ENCODE measurements at regions not wholly inside any gene's neighbourhood (a gene's known extent, or its start where the extent isn't known, plus 50 kb on each side); places are given as distances from the start of the nearest gene placed in this dataset.

- no peak for TF ChIP-seq POLR2A (IDR thresholded peaks at IDR 0.05; ENCODE audit: control extremely low read depth in 1 of 2, low read depth in 2 of 2, low read length in 2 of 2)
- TF ChIP-seq RAD21 (IDR thresholded peaks at IDR 0.05 in 1 of 2, conservative IDR thresholded peaks at IDR 0.05 in 1 of 2; ENCODE audit: low read depth in 2 of 2, low read length in 2 of 2): 0 out of 4 replicates have a peak, but pooled peaks of 1 of the 2 experiments have one; percentile 1
- H3K23me2 ChIP-seq (ENCODE audit: low read depth, low read length): no peaks in the 10 kb centered on the region
- no peak overlapping the region for H3K56ac ChIP-seq (replicated peaks; ENCODE audit: insufficient read length, low read depth, low read length)
- no peak overlapping the region for H4K8ac ChIP-seq (ENCODE audit: extremely low read depth, insufficient read depth, low read length)
- no peaks in the 10 kb centered on the region for H3K27me3 ChIP-seq (replicated peaks in 1 of 4; ENCODE audit: control insufficient read depth in 3 of 4, extremely low read depth in 1 of 4, insufficient read depth in 3 of 4, low read length in 3 of 4)
- H3K14ac ChIP-seq (ENCODE audit: insufficient read length): no peak overlapping the region
- ChIA-PET POLR2A (ENCODE audit: partially characterized antibody) (no interaction called here), CTCF (ENCODE audit: partially characterized antibody) (interaction anchor here (0.6 to 2.6 kb wide), 13 partner anchors 8 to 505 kb away, joined by 3 to 20 read pairs (median 3); no protein-coding TSS in a partner anchor)
- no peak overlapping the region for H2BK120ac ChIP-seq (replicated peaks; ENCODE audit: low read depth, low read length)
- 94% methylated on average over 2 of the region's 2 CpGs; no CpG with 5 or more reads in 1 of the 2 experiments for WGBS, 2 experiments (ENCODE audit: extremely low coverage in 1 of 2, insufficient coverage in 1 of 2, insufficient read length in 1 of 2, insufficient replicate concordance in 2 of 2, low coverage in 1 of 2, low lambda C conversion rate in 2 of 2, missing lambda C conversion rate in 1 of 2)
- H3K4ac ChIP-seq (replicated peaks; ENCODE audit: insufficient read length, low read depth, low read length): no peak overlapping the region
- H2AK5ac ChIP-seq (ENCODE audit: low read depth, low read length): no peak overlapping the region
- H3K9ac ChIP-seq (replicated peaks in 1 of 4; ENCODE audit: extremely low read depth in 1 of 4, low read depth in 3 of 4, low read length in 3 of 4): no peak overlapping the region
- no peak overlapping the region for H3K18ac ChIP-seq (ENCODE audit: extremely low read depth, low read length)
- H3K27ac ChIP-seq (ENCODE audit: low read depth, low read length): no peak overlapping the region
- H3K4me1 ChIP-seq (replicated peaks in 1 of 4; ENCODE audit: control insufficient read depth in 3 of 4, insufficient read depth in 4 of 4, low read length in 3 of 4): no peaks in the 10 kb centered on the region
- FAIRE-seq (no peak), DNase-seq (ENCODE audit: low read depth in 1 of 2, low spot score in 2 of 2) (no peak)
- no peak overlapping the region for H2BK20ac ChIP-seq (ENCODE audit: low read length)
- no peaks in the 10 kb centered on the region for H3K9me3 ChIP-seq (ENCODE audit: insufficient read depth in 2 of 2, low read depth in 1 of 2, low read length in 1 of 2)
- no peak overlapping the region for H2BK5ac ChIP-seq (ENCODE audit: low read depth, low read length)
- no peak overlapping the region for H3K23ac ChIP-seq (ENCODE audit: insufficient read length)
- H4K5ac ChIP-seq (ENCODE audit: insufficient read length, low read depth, low read length): no peak overlapping the region
- no peak overlapping the region for H2BK12ac ChIP-seq (ENCODE audit: low read depth, low read length)
- H3K79me2 ChIP-seq (ENCODE audit: control insufficient read depth in 1 of 2, insufficient read depth in 2 of 2, low read length in 2 of 2): no peaks in the 10 kb centered on the region
- H4K20me1 ChIP-seq (replicated peaks in 1 of 2; ENCODE audit: control insufficient read depth in 1 of 2, insufficient read depth in 2 of 2, low read length in 2 of 2): no peaks in the 10 kb centered on the region
- H2AFZ ChIP-seq (ENCODE audit: low read length): no peak overlapping the region
- H4K91ac ChIP-seq (replicated peaks; ENCODE audit: insufficient read length, low read length): no peak overlapping the region
- no peak overlapping the region for H2BK15ac ChIP-seq (ENCODE audit: low read length)
- no peak overlapping the region for H3K4me2 ChIP-seq (ENCODE audit: insufficient read depth in 1 of 2, low read depth in 2 of 2, low read length in 2 of 2)
- H3K79me1 ChIP-seq (ENCODE audit: low read depth, low read length): no peaks in the 10 kb centered on the region
- no peak overlapping the region for H3K4me3 ChIP-seq (ENCODE audit: extremely low read depth in 1 of 4, insufficient read depth in 2 of 4, low read depth in 3 of 4, low read length in 4 of 4)
- H3K36me3 ChIP-seq (ENCODE audit: control insufficient read depth in 2 of 4, insufficient read depth in 4 of 4, low read length in 3 of 4): no peaks in the 10 kb centered on the region
Measured at GRCh38 chr3:181279239-181279565, 289.7 kb upstream of the DNAJC19 start.
